Retina (tissue), 1 donor: ENCODE measurements at regions not wholly inside any gene's neighbourhood (a gene's known extent, or its start where the extent isn't known, plus 50 kb on each side); places are given as distances from the start of the nearest gene placed in this dataset.
"Not testable (repeated sequence)": the region's sequence is repeated elsewhere in the genome, so short reads cannot be mapped to it uniquely, and the experiment has no call there.

ENCODE experiments used
- DNase-seq: peaks from one replicate; pipeline ENCODE4 v3.0.0-alpha.2; 2016

DNA sequence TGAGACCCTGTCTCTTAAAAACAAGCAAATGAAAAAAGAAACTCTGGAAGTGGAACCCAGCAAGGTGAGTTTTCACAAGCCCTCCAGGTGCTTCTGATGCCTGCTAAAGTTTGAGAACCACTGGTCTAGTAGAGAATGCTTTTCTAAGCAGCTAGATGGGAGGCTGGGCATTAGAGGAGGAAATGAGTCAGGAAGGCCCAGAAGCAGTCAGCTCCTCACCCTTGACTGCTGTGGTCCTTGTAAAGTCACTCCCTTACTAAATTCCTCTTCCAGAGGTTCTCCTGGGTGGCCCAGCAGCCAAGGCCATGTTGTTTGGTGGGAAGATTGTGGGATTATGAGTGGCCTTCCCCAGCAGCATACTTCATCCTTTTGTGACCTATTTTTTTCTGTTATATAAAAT is 52.0 kb upstream of the FYN start:
- DNase-seq, result no peak

DNA sequence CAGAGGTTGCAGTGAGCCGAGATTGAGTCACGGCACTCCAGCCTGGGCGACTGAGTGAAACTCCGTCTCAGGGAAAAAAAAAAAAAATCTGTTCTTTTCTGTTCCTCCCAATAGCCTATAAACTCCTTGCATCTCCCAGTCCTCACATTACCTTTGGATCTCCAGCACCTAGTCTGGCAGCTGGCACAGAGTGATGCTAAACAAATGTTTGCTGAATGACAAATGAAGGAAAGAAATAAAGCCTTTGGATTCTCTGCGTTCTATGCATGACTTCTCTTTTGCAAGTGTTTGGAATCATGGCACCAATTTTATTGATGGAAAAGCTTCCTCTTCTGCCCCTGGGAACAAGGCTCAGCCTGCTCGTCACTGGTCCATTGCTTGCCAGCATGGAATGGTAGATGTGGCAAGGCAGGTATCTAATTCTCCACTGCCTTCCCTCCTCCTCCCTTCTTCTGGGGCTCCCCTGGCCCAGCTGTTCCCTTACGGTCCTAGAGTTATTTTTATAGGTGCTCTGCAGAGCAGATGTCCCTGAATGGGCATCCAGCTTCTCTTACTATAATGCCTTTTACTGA is 53.6 kb upstream of the FYN start:
- no peak for DNase-seq

DNA sequence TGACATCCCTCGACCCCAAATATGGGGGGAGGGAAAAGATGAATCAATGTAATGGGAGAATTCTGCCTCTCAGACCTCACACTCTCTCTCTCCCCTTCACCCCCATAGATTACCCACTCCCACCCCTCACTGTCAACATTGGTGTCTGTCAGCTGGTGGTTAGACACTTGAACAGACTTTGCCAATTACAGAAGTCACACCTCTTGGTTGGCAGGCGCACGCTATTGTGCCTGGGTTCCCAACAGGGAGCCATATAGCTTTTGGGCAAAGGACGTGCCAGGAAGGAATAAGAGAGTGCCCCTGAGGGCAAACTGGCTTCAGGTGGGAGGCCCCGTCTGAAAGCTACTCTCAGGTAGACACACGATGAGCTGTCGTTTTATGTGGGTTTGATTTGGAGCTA is 54.1 kb upstream of the FYN start:
- DNase-seq, result no peak

DNA sequence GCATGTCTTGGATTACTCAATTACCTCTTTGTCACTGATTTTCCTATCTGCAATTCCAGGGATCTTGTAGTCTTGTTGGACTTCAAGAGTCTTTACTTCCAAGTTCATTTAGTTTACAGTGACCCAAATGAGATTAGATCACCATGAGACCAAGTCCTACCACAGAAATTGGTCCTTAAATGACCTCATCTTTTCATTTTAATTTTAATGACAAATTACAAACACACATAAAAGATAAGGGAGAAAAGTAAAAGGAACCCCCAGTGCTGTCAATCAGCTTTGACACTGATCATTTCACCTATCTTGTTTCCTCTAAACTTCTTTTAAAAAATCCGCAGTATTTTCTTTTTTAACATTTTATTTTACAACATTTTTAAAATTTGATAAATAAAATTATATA is 54.9 kb upstream of the FYN start:
- no peak for DNase-seq

DNA sequence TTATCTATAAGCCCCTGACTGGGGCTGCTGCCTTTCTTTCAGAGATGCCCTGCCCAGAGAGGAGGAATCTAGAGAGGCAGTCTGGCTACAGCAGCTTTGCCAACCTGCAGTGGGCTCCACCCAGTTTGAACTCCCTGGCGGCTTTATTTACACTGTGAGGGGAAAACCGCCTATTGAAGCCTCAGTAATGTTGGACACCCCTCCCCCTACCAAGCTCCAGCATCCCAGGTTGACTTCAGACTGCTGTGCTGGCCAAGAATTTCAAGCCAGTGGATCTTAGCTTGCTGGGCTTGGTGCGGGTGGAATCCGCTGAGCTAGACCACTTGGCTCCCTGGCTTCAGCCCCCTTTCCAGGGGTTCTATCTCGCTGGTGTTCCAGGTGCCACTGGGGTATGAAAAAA is 61.4 kb upstream of the FYN start:
- not testable (repeated sequence) for DNase-seq

DNA sequence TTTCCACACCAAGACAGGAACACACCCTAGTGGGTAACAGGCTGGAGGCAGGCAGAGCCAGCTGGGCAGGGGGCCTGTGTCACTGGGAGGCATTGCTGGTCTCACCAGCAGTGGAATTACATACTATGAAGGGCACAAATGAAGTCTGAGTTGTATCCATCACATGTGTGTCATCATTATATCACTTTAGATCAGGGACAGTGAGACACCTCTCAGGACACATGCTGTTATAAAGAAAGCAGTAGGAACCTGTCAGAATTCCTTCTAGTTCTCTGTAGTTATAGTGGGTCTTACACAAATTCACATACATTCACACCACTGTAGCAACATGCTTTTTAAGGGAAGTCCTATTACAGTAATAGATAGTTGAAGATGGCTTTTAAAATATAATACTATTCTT is 63.5 kb upstream of the FYN start:
- DNase-seq, result no peak

DNA sequence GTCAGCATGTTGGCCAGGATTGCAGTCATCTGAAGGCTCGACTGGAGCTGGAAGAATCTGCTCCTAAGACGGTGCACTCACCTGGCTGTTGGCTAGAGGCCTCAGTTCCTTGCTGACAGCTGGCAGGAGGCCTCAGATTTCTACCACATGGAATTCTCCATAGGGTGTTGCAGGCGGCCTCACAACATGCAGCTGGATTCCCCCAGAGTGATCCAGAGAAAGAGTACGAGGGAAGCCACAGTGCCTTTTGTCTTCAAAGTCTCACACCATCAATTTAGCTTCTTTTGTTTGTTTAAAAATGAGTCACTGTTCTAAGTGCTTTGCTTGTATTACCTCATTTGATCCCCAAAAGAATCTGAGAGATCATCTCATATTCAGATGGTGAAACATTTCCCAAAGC is 65.5 kb upstream of the FYN start:
- no peak for DNase-seq

DNA sequence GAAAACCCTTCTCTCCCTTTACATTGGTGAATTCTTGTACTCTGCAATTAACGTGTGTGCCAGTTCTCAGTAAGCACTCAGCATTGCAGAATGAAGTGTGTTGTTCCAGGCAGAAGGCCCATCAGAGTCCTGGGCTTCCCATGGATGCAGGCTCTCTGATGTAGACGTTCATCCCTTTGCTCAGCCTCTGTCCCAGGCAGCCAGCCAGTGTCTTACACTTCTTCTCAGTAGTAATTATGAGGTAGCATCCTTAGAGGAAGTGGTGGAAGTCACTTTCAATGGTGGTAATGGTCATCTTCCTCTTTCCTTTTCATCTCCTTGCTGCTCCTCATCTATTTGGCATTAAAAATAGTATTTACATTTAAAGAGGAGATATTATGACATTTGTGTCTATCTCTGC is 66.7 kb upstream of the FYN start:
- no peak for DNase-seq

DNA sequence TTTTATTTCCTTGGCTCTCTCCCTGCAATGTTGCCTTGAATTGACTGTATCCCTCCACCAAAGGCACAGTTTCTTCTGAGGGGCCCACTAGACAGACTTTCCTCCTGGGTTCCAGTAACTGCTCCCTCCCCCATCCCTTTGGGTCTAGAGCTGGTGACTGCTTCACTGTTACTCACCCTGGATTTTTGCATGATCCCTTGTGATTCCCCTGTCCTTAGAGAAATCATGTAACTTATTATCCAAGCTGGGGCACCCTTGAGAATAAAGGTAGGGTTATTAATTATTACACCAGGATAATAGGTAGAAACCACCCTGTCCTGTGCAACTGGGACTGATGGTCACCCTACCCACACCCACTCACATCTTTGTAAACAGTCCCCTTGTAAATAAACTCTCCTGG is 67.5 kb upstream of the FYN start:
- DNase-seq, result no peak

DNA sequence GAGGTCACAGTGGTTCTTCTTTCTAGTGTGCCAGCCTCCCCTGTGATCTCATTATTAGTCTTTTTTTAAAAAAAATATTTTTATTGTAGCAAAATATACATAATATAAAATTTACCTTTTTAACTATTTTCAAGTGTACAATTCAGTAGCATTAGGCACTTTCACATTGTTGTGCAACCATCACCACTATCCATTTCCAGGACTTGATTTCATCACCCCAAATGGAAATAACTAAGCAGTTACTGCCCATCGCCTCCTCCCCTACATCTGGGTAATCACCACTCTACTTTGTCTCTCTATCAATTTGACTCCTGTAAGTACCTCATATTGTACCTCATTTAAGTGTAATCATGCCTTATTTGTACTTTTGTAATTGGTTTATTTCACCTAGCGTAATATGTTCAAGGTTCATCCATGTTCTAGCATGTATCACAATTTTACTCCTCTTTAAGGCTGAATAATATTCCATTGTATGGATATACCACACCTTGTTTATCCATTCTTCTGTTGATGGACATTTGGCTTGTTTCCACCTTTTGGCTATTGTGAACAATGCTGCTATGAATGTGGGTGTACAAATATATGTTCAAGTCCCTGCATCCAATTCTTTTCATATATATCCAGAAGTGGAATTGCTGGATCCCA is 68.6 kb upstream of the FYN start:
- no peak for DNase-seq

DNA sequence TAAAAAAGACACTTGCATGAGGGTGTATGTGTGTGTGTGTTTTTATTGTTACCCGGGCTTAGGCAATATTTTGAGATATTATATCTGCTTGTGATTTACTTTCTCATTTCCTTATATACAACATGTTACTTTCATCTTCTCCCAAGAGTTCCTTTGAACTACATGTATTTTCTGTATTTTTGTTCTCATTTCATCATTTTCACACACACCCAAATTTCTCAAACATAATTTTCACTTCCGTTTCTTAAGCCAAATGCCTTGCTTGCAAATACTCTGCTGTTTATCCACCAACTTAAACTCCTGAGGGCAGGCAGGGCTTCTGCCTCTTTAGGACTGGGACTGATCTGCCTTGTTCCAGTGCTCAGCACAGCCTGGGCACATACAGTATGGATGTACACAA is 69.3 kb upstream of the FYN start:
- no peak for DNase-seq

DNA sequence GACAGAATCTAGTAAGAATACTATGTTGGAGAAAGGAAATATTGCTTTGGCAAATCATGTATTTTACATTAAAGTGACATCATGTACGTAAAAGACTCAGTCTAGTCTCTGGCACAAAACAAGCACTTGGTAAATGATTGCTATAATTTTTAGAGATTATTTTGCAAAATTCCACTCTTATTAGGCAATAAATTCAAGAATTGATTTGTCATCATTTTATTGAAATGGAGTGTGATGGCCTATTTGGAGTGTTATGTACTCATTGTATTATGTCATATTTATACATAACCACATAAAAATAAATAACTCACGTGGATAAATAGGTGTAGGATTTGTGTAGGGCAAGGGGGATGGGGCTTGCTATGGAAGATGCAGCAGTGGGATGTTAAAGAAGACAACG is 70.0 kb upstream of the FYN start:
- DNase-seq, result no peak

DNA sequence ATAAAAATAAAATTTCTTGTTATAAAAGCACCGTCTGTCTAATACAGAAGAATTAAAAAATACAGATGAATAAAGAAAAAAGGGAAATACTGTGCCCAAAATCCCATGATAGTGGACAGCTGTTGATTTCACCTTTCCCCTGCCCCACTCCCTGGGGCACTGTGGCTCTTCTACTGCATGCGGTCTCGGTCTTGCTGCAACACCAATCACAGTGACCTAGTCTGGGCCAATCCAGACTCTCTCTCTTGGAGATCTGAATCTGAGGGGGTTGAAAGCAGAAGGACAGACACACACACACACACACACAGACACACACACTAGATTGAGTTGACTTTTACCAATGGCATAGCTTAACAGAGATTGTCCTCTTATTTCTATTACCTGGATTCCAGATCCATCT is 70.5 kb upstream of the FYN start:
- DNase-seq, result no peak

DNA sequence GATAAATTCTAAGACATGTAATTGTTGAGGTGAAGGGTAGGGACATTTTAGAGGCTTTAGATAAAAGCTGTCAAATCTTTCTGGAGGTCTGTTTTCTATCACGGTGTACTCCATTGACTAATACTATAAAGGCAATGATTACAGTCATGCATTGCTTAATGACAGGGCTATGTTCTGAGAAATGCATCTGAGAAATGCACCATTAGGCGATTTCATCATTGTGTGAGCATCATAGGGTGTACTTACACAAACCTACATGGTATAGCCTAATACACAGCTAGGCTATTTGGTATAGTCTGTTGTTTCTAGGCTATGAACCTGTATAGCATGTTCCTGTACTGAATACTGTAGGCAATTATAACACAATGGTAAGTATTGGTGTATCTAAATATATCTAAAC is 71.3 kb upstream of the FYN start:
- no peak for DNase-seq

DNA sequence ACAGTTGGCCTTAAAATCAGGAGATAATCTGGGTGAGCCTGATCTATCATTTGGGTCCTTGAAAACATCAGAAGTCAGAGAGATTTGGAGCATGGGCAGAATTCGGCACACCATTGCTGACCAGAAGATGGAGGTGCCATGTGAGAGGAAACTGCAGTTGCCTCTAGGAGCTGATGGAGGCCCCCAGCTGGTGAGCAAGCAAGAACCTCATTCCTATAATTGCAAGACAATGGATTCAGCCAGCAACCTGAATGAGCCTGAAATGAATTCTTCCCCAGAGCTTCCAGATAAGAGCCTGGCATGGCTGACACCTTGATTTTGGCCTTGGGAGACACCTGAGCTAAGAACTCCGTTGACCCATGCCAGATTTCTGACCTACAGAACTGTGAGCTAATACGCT is 76.3 kb upstream of the FYN start:
- DNase-seq, result no peak

DNA sequence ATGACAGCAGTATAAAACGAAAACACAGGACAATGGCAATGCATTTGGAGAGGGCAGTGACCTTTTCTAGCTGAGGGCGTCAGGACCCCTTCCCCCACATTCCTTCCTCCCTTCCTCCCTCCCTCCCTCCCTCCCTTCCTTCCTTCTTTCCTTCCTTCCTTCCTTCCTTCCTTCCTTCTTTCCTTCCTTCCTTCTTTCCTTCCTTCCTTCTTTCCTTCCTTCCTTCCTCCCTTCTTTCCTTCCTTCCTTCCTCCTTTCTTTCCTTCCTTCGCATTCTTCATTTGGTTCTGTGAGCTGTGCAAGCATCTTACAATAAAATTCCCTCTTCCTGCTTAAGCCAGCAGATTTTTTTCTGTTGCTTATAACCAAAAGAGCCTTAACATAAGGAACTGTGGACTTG is 76.7 kb upstream of the FYN start:
- not testable (repeated sequence) for DNase-seq

DNA sequence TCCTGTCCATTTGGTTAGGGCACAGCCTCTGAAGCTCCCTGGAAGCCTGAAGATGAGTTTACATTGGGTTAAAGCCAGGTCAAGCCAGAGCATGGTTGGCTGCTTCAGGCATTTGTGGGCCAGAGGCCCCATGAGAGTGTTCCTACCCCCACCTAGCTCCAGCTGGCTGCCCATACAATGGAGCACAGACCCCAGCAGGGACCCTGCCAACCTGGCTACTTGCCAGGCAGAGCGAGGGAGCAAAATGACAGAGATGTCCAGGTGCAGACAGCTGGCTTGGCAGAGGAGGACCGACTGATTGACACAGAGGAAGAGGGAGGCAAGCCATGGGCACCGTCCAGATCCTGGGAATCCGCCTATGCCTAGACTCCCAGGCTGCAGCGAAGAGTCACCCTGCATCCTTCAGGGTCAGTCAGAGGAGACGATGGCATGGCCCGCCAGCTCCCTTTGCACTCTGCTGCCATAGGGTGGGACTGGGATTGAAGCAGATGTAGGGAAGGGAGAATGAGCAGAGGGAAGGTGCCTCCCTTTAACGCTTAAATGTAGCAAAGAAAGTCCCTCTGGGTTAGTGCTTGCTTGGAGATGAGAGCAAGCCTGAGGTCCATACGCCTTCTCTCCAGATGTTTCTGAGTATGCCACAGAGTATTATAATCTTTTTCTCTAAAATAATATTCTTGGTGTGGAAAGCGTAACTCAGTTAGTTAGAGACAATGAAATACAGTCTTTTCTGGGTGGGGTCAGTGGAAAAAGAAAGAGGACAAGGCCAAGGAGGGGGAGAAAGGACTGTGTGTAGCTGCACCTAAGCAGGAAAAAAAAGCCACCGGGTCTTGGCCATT is 77.6 kb upstream of the FYN start:
- DNase-seq, result peak; percentile 46

DNA sequence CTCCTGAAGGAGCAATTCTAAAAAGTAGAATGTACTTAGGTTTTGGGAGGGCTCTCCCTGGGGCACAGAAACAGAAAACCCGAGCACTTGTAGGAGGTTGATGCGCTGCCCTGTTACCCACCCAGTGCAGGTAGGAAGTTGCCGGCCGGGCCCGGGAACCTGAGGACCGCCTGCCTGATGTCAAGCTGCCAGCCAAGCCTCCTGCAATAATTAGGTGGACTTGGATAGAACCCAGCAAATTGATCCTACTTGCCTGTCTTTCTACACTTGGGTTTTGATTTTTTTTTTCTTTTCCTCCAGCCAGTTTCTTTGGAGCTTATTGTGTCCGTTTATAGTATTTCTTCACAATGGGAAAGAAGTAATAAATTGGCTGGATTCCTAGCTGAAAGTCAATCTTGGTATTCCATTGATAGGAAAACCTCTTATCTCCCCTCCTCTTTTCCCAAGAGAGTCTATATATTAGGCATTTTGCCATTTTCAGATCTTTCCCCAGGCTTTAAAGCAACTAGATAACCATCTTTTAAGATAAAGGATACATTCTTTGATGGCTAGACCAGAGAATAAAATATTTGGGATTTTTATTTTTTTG is 78.3 kb upstream of the FYN start:
- no peak for DNase-seq

DNA sequence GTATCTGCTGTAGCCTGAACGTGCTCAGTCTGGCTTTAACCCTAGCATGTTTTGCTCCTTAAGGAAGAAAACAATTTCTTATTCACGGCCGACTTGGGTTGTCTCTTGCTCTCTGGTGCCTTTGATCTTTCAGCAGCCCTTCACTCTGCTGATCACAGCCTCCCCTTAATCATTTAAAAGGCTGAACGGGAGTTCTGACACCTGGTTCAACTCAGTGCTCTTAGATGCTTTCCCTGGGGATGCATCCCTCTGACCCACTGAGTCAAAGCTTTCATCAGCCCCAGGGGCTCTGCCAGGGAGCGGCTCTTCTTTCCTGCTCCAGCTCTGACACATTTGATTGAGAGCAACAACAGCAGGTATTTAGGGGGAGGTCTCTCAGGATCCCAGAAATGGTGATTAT is 79.0 kb upstream of the FYN start:
- DNase-seq, result peak; percentile 56

DNA sequence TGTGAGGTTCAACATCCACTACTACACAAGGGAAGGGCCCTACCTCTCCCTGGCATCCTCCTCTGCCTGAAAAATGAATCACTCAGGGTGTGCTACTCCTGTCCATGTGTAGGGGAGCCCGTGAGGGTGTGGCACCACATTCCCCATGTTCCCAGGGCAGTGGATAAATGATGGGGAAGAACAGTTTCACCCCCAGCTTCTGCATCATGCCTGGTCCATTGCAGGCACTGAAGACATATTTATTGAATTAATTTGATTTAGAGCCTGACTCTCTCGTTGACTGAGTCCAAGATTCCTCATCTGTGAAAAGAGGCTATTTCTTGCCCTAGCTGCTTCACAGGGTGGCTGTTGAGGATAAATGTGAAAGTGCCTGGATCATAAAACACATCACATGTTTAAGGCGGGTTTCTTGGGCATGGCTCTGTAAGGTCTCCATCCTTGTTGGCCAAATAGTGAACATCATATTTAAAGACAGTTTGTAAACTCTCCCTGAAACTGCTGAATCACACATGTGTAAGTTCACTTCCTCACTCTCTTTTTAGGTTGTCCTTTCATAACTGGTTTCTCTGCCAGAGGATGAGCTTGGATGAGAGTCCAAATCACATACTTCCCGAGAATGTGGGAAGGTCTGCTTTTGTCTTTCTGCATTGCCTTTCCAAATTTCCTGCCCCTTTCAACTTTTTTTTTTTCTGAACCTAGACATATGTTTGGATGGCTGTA is 79.7 kb upstream of the FYN start:
- DNase-seq, result no peak

DNA sequence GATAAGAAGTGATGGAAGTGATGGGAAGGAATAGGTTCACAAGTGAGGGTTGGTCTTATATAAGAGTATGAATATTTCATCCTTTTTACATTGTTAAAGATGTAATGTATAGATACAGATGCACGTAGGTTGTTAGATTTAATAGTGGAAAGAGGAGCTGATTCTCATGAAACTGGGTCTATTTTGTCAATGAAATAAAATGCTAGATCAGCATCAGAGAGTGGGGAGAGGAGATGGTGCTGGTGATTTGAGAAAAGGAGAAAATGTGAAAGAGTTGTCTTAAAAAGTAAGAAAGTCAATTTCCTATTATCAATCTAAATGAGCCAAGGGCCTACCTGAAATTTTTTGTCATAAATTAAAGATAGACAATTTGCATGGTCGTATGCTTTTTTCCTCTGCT is 82.8 kb upstream of the FYN start:
- no peak for DNase-seq

DNA sequence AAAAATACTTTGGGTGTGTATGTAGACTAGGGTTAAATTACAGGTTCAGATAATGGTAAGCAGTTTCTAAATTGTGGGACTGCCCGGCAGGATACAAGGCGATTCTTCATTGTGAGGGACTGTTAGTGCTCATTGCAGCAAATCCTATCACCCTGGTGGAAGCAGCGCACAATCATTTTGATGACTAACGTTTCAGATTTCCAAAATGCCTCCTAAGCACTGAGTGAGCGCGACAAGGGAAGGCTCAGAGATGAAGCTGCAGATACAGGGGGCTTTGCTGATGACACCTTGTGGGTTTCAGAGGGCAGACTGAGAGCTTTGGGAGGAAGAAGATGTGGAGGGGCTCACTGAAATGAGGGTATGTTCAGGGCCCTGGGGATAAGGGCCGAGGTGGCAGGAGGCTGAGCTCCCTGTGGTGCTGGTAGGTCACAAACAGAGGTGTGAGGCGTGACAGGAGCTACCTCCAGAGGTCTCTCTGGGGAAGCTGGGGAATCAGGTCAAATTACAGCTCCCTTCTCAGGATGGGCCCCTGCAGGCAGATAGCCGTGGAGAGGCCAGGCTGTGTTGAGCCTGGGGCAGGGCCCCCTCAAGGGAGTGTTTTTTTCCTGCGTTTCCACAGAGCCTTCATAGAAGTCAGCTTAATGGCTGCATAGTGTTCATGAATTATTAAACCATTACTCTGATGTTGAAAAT is 84.5 kb upstream of the FYN start:
- peak; percentile 64 for DNase-seq

DNA sequence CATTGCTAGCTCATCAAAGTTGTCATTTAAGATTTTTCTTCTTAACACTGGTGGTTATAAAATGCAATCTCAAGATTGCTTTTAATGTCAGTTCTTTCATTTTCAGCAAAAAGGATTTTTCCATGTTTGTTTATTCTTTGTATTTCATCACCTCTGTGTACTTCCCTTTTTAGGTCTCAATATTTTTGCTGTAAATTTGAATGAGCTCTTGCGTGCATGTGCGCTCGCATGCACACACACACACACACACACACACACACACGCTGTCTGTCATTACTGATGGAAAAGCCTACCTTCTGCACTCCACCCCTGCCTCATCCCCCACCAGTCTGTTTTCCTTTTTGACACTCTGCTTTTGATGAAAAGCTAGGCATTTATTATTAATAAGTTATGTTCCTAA is 85.3 kb upstream of the FYN start:
- DNase-seq, result no peak
